ENCODE measurements at regions not wholly inside any gene's neighbourhood (a gene's known extent, or its start where the extent isn't known, plus 50 kb on each side); places are given as distances from the start of the nearest gene placed in this dataset.
A peak's percentile ranks its signal among the peaks of the same experiment; 100 is the strongest.

DNA sequence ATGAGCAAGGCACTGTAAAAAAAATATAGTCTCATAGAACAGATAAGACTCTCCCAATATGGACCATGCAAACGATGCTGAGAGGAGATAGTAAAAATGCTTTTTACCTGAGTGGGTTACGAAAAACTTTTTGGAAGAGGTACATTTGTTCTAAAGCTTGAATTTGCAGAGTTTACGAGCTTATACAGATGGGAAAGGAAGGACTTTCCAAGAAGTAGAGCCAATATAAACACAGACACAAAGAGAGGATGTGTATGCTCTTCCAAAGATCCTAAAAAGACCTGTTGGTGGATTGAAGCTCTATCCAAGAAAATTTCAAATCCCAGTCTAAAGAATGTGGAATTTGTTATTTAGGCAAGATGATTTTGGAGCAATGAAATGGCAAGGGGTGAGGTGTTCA is 127.1 kb upstream of the SLCO6A1 start:
- Histone ChIP-seq H3K9ac (ENCODE audit: low read length) (no peak overlapping the region), H3K4me1 (ENCODE audit: insufficient read depth, low read length) (peaks cover 14% of the 10 kb centered on the region), H3K27me3 (ENCODE audit: insufficient read depth, low read length) (no peaks in the 10 kb centered on the region), H3K4me2 (ENCODE audit: low read length) (no peak overlapping the region), H3K36me3 (ENCODE audit: insufficient read depth, low read length) (no peaks in the 10 kb centered on the region), H3K79me2 (ENCODE audit: insufficient read depth, low read length) (no peaks in the 10 kb centered on the region), H4K20me1 (ENCODE audit: insufficient read depth, low read length) (no peaks in the 10 kb centered on the region), H3K4me3 (ENCODE audit: insufficient read depth, low read depth, low read length) (no peak overlapping the region), H2AFZ (ENCODE audit: low read depth, low read length) (no peak overlapping the region), H3K9me3 (ENCODE audit: insufficient read depth, low read depth, low read length) (peaks cover 4% of the 10 kb centered on the region), H3K27ac (ENCODE audit: low read depth, low read length) (no peak overlapping the region)
- FAIRE-seq = no peak
- TF ChIP-seq, protein P1, sequence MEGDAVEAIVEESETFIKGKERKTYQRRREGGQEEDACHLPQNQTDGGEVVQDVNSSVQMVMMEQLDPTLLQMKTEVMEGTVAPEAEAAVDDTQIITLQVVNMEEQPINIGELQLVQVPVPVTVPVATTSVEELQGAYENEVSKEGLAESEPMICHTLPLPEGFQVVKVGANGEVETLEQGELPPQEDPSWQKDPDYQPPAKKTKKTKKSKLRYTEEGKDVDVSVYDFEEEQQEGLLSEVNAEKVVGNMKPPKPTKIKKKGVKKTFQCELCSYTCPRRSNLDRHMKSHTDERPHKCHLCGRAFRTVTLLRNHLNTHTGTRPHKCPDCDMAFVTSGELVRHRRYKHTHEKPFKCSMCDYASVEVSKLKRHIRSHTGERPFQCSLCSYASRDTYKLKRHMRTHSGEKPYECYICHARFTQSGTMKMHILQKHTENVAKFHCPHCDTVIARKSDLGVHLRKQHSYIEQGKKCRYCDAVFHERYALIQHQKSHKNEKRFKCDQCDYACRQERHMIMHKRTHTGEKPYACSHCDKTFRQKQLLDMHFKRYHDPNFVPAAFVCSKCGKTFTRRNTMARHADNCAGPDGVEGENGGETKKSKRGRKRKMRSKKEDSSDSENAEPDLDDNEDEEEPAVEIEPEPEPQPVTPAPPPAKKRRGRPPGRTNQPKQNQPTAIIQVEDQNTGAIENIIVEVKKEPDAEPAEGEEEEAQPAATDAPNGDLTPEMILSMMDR (IDR thresholded peaks at IDR 0.05; ENCODE audit: insufficient read depth, low read depth, low read length) = no peak
- no peak for TF ChIP-seq EZH2 (IDR thresholded peaks at IDR 0.05; ENCODE audit: insufficient read depth, low read length)
- Mint-ChIP-seq H3K27me3 (ENCODE audit: low read depth, unreplicated experiment) (no peaks in the 10 kb centered on the region), H3K36me3 (ENCODE audit: low read depth, unreplicated experiment) (no peaks in the 10 kb centered on the region), H3K4me1 (ENCODE audit: low read depth, unreplicated experiment) (peaks cover 14% of the 10 kb centered on the region), H3K27ac (ENCODE audit: unreplicated experiment) (no peak overlapping the region), H3K9me3 (ENCODE audit: unreplicated experiment) (peaks cover 2% of the 10 kb centered on the region), H3K4me3 (ENCODE audit: unreplicated experiment) (no peak overlapping the region)
- no peak for DNase-seq (ENCODE audit: low read depth)

DNA sequence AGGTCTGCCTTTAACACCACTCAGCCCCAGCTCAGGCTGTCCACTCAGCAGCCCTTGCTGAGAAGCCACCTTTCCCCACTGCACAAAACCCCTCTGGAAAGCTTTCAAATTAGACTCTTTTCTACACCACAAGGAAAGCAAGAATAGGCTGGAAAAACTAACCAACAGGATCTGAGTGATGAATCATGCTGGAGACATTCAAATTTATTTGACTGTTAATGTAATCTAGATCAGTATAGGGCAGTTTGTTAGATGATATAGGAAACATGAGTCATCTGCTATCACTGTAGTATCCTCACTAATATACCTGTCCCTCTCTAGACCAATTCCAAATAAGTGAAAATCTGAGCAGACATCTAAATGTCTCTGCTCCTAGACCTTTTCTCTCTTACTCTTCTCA is 127.8 kb upstream of the PAM start:
- Histone ChIP-seq H3K9me3 (ENCODE audit: insufficient read depth, low read depth, low read length) (no peaks in the 10 kb centered on the region), H3K27ac (ENCODE audit: low read depth, low read length) (no peak overlapping the region), H3K4me3 (ENCODE audit: insufficient read depth, low read depth, low read length) (no peak overlapping the region), H4K20me1 (ENCODE audit: insufficient read depth, low read length) (no peaks in the 10 kb centered on the region), H3K27me3 (ENCODE audit: insufficient read depth, low read length) (no peaks in the 10 kb centered on the region), H2AFZ (ENCODE audit: low read depth, low read length) (no peak overlapping the region), H3K4me1 (ENCODE audit: insufficient read depth, low read length) (peaks cover 14% of the 10 kb centered on the region), H3K9ac (ENCODE audit: low read length) (no peak overlapping the region), H3K79me2 (ENCODE audit: insufficient read depth, low read length) (no peaks in the 10 kb centered on the region), H3K4me2 (ENCODE audit: low read length) (no peak overlapping the region), H3K36me3 (ENCODE audit: insufficient read depth, low read length) (no peaks in the 10 kb centered on the region)
- Mint-ChIP-seq H3K4me3 (ENCODE audit: unreplicated experiment) (no peak overlapping the region), H3K27ac (ENCODE audit: unreplicated experiment) (peak overlapping the region; percentile 3), H3K36me3 (ENCODE audit: low read depth, unreplicated experiment) (no peaks in the 10 kb centered on the region), H3K4me1 (ENCODE audit: low read depth, unreplicated experiment) (peaks cover 14% of the 10 kb centered on the region), H3K9me3 (ENCODE audit: unreplicated experiment) (peaks cover 2% of the 10 kb centered on the region), H3K27me3 (ENCODE audit: low read depth, unreplicated experiment) (no peaks in the 10 kb centered on the region)
- TF ChIP-seq EZH2 (IDR thresholded peaks at IDR 0.05; ENCODE audit: insufficient read depth, low read length) = no peak
- TF ChIP-seq, protein P1 (IDR thresholded peaks at IDR 0.05; ENCODE audit: insufficient read depth, low read depth, low read length) = no peak
- FAIRE-seq (peak; percentile 69), DNase-seq (ENCODE audit: low read depth) (peak; percentile 69)

- H3K4me3 Mint-ChIP-seq (ENCODE audit: unreplicated experiment) = no peak overlapping the region
- no peaks in the 10 kb centered on the region for H3K27me3 Mint-ChIP-seq (ENCODE audit: low read depth, unreplicated experiment)
- H3K9me3 Mint-ChIP-seq (ENCODE audit: unreplicated experiment) = peaks cover 4% of the 10 kb centered on the region
- Histone ChIP-seq H3K4me2 (ENCODE audit: low read length) (no peak overlapping the region), H3K4me1 (ENCODE audit: insufficient read depth, low read length) (peaks cover 14% of the 10 kb centered on the region), H3K79me2 (ENCODE audit: insufficient read depth, low read length) (no peaks in the 10 kb centered on the region), H2AFZ (ENCODE audit: low read depth, low read length) (no peak overlapping the region), H3K9ac (ENCODE audit: low read length) (no peak overlapping the region), H3K27me3 (ENCODE audit: insufficient read depth, low read length) (no peaks in the 10 kb centered on the region), H3K36me3 (ENCODE audit: insufficient read depth, low read length) (no peaks in the 10 kb centered on the region), H4K20me1 (ENCODE audit: insufficient read depth, low read length) (no peaks in the 10 kb centered on the region), H3K4me3 (ENCODE audit: insufficient read depth, low read depth, low read length) (no peak overlapping the region), H3K9me3 (ENCODE audit: insufficient read depth, low read depth, low read length) (no peaks in the 10 kb centered on the region), H3K27ac (ENCODE audit: low read depth, low read length) (no peak overlapping the region)
- TF ChIP-seq EZH2 (IDR thresholded peaks at IDR 0.05; ENCODE audit: insufficient read depth, low read length) = no peak
- TF ChIP-seq, protein P1 (IDR thresholded peaks at IDR 0.05; ENCODE audit: insufficient read depth, low read depth, low read length) = no peak
- H3K4me1 Mint-ChIP-seq (ENCODE audit: low read depth, unreplicated experiment) = peaks cover 14% of the 10 kb centered on the region
- DNase-seq (ENCODE audit: low read depth) (peak; percentile 51), FAIRE-seq (no peak)
- H3K36me3 Mint-ChIP-seq (ENCODE audit: low read depth, unreplicated experiment) = no peaks in the 10 kb centered on the region
- no peak overlapping the region for H3K27ac Mint-ChIP-seq (ENCODE audit: unreplicated experiment)
Measured at GRCh38 chr5:102628441-102629175, 126.5 kb upstream of the PAM start.
